ENCODE measurements at regions not wholly inside any gene's neighbourhood (a gene's known extent, or its start where the extent isn't known, plus 50 kb on each side); places are given as distances from the start of the nearest gene placed in this dataset.

DNA sequence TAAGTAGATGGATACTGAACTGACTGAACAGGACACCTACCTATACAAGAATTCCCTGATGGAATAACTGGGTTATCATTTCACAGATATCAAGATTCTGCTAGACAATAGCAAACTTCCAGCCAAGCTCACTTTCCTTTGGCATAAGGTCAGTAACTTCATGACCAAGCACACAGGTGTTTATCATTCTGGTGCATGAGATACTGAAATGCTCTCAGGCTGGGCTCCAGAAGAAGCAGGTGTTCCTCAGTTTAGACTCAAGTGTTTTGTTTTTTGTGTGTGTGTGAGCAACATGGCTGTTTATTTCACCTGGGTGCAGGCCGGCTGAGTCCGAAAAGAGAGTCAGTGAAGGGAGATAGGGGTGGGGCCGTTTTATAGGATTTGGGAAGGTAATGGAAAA is 201.5 kb upstream of the SPOCK3 start:
- no peaks in the 10 kb centered on the region for H3K4me1 ChIP-seq (ENCODE audit: control insufficient read depth, low read depth, low read length)
- no peak overlapping the region for H4K5ac ChIP-seq (ENCODE audit: low read length)
- no peaks in the 10 kb centered on the region for H3K79me2 ChIP-seq (ENCODE audit: control insufficient read depth, insufficient read depth, low read length)
- no CpG with 5 or more reads among the region's 3 CpGs for WGBS (ENCODE audit: extremely low coverage, insufficient coverage, low lambda C conversion rate)
- no peak overlapping the region for H3K9ac ChIP-seq (ENCODE audit: low read length)
- no peak overlapping the region for H3K27ac ChIP-seq (ENCODE audit: low read depth, low read length)
- no peaks in the 10 kb centered on the region for H3K79me1 ChIP-seq (ENCODE audit: low read length)
- H3K23ac ChIP-seq (ENCODE audit: low read length): no peak overlapping the region
- no peak overlapping the region for H4K8ac ChIP-seq (ENCODE audit: low read depth, low read length)
- H3K4ac ChIP-seq (ENCODE audit: low read depth, low read length): no peak overlapping the region
- no peak overlapping the region for H2BK120ac ChIP-seq (ENCODE audit: low read depth, low read length)
- no peak overlapping the region for H2BK5ac ChIP-seq (ENCODE audit: low read length)
- H3K4me3 ChIP-seq (ENCODE audit: low read length): no peak overlapping the region
- H3K36me3 ChIP-seq (ENCODE audit: control insufficient read depth, insufficient read depth, low read length): no peaks in the 10 kb centered on the region
- no peak overlapping the region for H3K18ac ChIP-seq (ENCODE audit: low read length)
- H2BK15ac ChIP-seq (replicated peaks; ENCODE audit: low read depth): no peak overlapping the region
- no peak for DNase-seq
- H3K4me2 ChIP-seq (ENCODE audit: low read length): no peak overlapping the region
- H3K27me3 ChIP-seq (ENCODE audit: insufficient read depth, low read length, poor library complexity): no peaks in the 10 kb centered on the region
- no peak overlapping the region for H2AK5ac ChIP-seq (ENCODE audit: low read length)
- H3K56ac ChIP-seq (ENCODE audit: low read length): no peak overlapping the region

DNA sequence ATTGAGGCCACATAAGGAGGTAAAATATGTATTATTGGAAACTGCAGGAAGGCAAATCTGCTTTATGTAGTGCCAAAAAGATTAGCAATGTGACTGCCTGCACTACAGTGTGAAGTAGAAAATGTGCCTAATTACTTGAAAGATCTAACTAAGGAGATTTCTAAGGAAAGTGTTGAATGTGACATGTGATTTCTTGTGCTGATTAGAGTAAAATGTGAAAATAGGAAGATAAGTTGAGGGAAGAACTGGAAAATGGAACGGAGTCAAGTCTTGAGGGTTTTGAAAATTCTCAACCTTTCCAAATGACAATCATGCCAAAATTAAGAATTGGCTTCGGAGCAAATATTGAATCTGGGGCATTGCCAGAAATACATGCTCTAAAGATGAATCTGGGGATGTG is 209.5 kb upstream of the SPOCK3 start:
- Histone ChIP-seq H3K27me3 (ENCODE audit: insufficient read depth, low read length, poor library complexity) (no peaks in the 10 kb centered on the region), H3K9ac (ENCODE audit: low read length) (no peak overlapping the region), H3K4me1 (ENCODE audit: control insufficient read depth, low read depth, low read length) (no peaks in the 10 kb centered on the region), H3K27ac (ENCODE audit: low read depth, low read length) (no peak overlapping the region), H3K18ac (ENCODE audit: low read length) (no peak overlapping the region), H4K8ac (ENCODE audit: low read depth, low read length) (no peak overlapping the region), H4K5ac (ENCODE audit: low read length) (no peak overlapping the region), H3K79me2 (ENCODE audit: control insufficient read depth, insufficient read depth, low read length) (no peaks in the 10 kb centered on the region), H3K23ac (ENCODE audit: low read length) (no peak overlapping the region), H3K79me1 (ENCODE audit: low read length) (no peaks in the 10 kb centered on the region), H3K4me3 (ENCODE audit: low read length) (no peak overlapping the region), H3K4ac (ENCODE audit: low read depth, low read length) (no peak overlapping the region), H2BK5ac (ENCODE audit: low read length) (no peak overlapping the region), H2BK15ac (replicated peaks; ENCODE audit: low read depth) (no peak overlapping the region), H3K36me3 (ENCODE audit: control insufficient read depth, insufficient read depth, low read length) (no peaks in the 10 kb centered on the region), H2AK5ac (ENCODE audit: low read length) (no peak overlapping the region), H2BK120ac (ENCODE audit: low read depth, low read length) (no peak overlapping the region), H3K4me2 (ENCODE audit: low read length) (no peak overlapping the region), H3K56ac (ENCODE audit: low read length) (no peak overlapping the region)
- no peak for DNase-seq
- WGBS (ENCODE audit: extremely low coverage, insufficient coverage, low lambda C conversion rate): no CpG with 5 or more reads among the region's 2 CpGs

DNA sequence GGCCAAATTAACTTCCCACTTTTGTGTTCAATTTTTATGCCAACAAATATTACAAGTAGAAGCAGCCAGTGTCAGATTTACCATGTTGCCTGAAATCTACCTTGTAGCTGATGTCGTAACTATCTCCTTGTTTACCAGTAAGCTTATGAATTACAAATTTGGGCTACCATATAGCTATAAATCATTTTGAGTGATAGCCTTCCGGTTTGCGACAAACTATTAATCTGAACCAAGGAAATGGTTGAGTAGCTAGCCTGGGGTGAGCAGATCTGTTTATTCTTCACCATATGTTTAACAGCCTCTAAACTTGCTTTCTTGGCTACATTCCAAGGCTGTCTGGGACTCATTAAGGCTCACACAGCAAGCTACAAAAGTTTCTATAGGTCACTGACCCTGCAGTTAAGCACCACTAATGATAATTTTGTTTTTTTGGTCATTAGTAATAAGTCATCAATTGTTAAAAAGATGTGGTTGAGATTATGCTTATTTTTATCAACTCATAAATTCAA is 218.7 kb upstream of the SPOCK3 start:
- H3K27me3 ChIP-seq (ENCODE audit: insufficient read depth, low read length, poor library complexity): no peaks in the 10 kb centered on the region
- H3K9ac ChIP-seq (ENCODE audit: low read length): no peak overlapping the region
- H3K4ac ChIP-seq (ENCODE audit: low read depth, low read length): no peak overlapping the region
- H3K4me1 ChIP-seq (ENCODE audit: control insufficient read depth, low read depth, low read length): no peaks in the 10 kb centered on the region
- H3K23ac ChIP-seq (ENCODE audit: low read length): no peak overlapping the region
- no peak overlapping the region for H4K8ac ChIP-seq (ENCODE audit: low read depth, low read length)
- no CpG with 5 or more reads among the region's 3 CpGs for WGBS (ENCODE audit: extremely low coverage, insufficient coverage, low lambda C conversion rate)
- H2BK5ac ChIP-seq (ENCODE audit: low read length): no peak overlapping the region
- no peak overlapping the region for H2BK120ac ChIP-seq (ENCODE audit: low read depth, low read length)
- peak; percentile 13 for DNase-seq
- H3K18ac ChIP-seq (ENCODE audit: low read length): no peak overlapping the region
- H3K4me2 ChIP-seq (ENCODE audit: low read length): no peak overlapping the region
- H2AK5ac ChIP-seq (ENCODE audit: low read length): no peak overlapping the region
- no peaks in the 10 kb centered on the region for H3K79me2 ChIP-seq (ENCODE audit: control insufficient read depth, insufficient read depth, low read length)
- no peak overlapping the region for H3K27ac ChIP-seq (ENCODE audit: low read depth, low read length)
- no peak overlapping the region for H2BK15ac ChIP-seq (replicated peaks; ENCODE audit: low read depth)
- H4K5ac ChIP-seq (ENCODE audit: low read length): no peak overlapping the region
- H3K4me3 ChIP-seq (ENCODE audit: low read length): no peak overlapping the region
- no peaks in the 10 kb centered on the region for H3K36me3 ChIP-seq (ENCODE audit: control insufficient read depth, insufficient read depth, low read length)
- no peaks in the 10 kb centered on the region for H3K79me1 ChIP-seq (ENCODE audit: low read length)
- H3K56ac ChIP-seq (ENCODE audit: low read length): no peak overlapping the region

DNA sequence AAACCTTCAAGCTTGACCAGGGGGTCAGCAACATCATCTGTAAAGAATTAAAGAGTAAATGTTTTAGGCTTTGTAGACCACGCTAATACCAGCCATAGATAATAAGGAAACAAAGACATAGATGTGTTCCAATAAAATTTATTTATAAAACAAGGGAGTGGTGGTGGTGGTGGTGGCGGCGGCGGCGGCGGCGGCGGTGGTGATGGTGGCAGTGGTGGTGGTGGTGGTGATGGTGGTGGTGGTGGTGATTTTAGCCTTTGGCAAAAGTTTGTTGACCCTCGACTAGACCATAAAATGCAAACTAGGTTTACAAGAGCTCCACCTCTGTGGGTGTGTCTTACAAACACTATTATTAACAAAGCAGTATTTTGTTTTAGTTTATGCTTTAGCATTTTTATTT is 222.3 kb upstream of the SPOCK3 start:
- Histone ChIP-seq H3K4me3 (ENCODE audit: low read length) (no peak overlapping the region), H3K79me2 (ENCODE audit: control insufficient read depth, insufficient read depth, low read length) (no peaks in the 10 kb centered on the region), H3K4me1 (ENCODE audit: control insufficient read depth, low read depth, low read length) (no peaks in the 10 kb centered on the region), H2AK5ac (ENCODE audit: low read length) (no peak overlapping the region), H3K18ac (ENCODE audit: low read length) (no peak overlapping the region), H4K5ac (ENCODE audit: low read length) (no peak overlapping the region), H3K4ac (ENCODE audit: low read depth, low read length) (no peak overlapping the region), H3K23ac (ENCODE audit: low read length) (no peak overlapping the region), H3K4me2 (ENCODE audit: low read length) (no peak overlapping the region), H3K9ac (ENCODE audit: low read length) (no peak overlapping the region), H2BK15ac (replicated peaks; ENCODE audit: low read depth) (no peak overlapping the region), H4K8ac (ENCODE audit: low read depth, low read length) (no peak overlapping the region), H3K79me1 (ENCODE audit: low read length) (no peaks in the 10 kb centered on the region), H3K36me3 (ENCODE audit: control insufficient read depth, insufficient read depth, low read length) (no peaks in the 10 kb centered on the region), H2BK5ac (ENCODE audit: low read length) (no peak overlapping the region), H3K27me3 (ENCODE audit: insufficient read depth, low read length, poor library complexity) (no peaks in the 10 kb centered on the region), H3K56ac (ENCODE audit: low read length) (no peak overlapping the region), H2BK120ac (ENCODE audit: low read depth, low read length) (no peak overlapping the region), H3K27ac (ENCODE audit: low read depth, low read length) (no peak overlapping the region)
- no CpG with 5 or more reads among the region's 9 CpGs for WGBS (ENCODE audit: extremely low coverage, insufficient coverage, low lambda C conversion rate)
- no peak for DNase-seq

DNA sequence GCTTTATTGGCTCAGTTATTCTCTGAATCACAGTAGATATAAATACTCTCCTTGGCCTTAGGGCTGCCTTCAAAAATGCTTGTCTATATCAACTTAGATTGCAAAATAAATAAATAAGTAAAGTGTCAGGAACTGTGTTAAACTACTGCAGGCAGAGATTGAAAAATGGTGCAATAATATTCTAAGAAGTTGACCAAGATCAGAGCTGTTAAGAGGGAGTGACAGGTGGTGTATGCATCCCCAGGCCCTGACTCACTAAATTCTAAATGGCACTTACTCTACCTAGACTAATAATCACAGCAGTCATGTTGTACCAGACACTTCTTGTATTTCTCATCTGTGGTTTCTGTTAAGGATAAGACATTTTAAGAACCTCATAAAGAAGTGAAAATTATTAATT is 235.1 kb upstream of the SPOCK3 start:
- H3K27ac ChIP-seq (ENCODE audit: low read depth, low read length): no peak overlapping the region
- no peak overlapping the region for H4K5ac ChIP-seq (ENCODE audit: low read length)
- no peaks in the 10 kb centered on the region for H3K79me1 ChIP-seq (ENCODE audit: low read length)
- no peak overlapping the region for H3K4ac ChIP-seq (ENCODE audit: low read depth, low read length)
- no peaks in the 10 kb centered on the region for H3K36me3 ChIP-seq (ENCODE audit: control insufficient read depth, insufficient read depth, low read length)
- H2BK5ac ChIP-seq (ENCODE audit: low read length): no peak overlapping the region
- no peak overlapping the region for H3K56ac ChIP-seq (ENCODE audit: low read length)
- no peak overlapping the region for H3K9ac ChIP-seq (ENCODE audit: low read length)
- H4K8ac ChIP-seq (ENCODE audit: low read depth, low read length): no peak overlapping the region
- H3K4me3 ChIP-seq (ENCODE audit: low read length): no peak overlapping the region
- H2AK5ac ChIP-seq (ENCODE audit: low read length): no peak overlapping the region
- H2BK120ac ChIP-seq (ENCODE audit: low read depth, low read length): no peak overlapping the region
- H3K18ac ChIP-seq (ENCODE audit: low read length): no peak overlapping the region
- no peak overlapping the region for H2BK15ac ChIP-seq (replicated peaks; ENCODE audit: low read depth)
- no peak overlapping the region for H3K23ac ChIP-seq (ENCODE audit: low read length)
- H3K27me3 ChIP-seq (ENCODE audit: insufficient read depth, low read length, poor library complexity): no peaks in the 10 kb centered on the region
- H3K4me1 ChIP-seq (ENCODE audit: control insufficient read depth, low read depth, low read length): no peaks in the 10 kb centered on the region
- DNase-seq: no peak
- H3K4me2 ChIP-seq (ENCODE audit: low read length): no peak overlapping the region
- H3K79me2 ChIP-seq (ENCODE audit: control insufficient read depth, insufficient read depth, low read length): no peaks in the 10 kb centered on the region

DNA sequence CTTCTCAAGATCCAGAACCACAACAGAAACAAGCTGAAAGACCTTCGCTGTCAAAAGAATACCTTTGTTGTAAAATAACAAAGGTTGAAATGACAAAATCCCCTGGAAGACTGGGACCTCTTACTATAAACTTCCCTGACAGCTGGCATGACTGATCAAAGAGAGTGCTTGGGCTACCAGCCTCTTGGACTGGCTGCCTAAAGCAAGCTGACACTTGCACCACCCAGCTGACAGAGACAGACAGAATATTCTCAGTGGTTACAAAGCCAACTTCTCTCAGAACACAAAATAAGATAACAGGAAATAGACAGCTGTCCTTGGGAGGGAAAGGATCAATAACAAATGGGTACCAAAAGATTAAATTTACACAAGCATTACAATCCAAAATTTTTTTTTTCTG is 241.7 kb upstream of the SPOCK3 start:
- Histone ChIP-seq H3K18ac (ENCODE audit: low read length) (no peak overlapping the region), H4K5ac (ENCODE audit: low read length) (no peak overlapping the region), H2BK120ac (ENCODE audit: low read depth, low read length) (no peak overlapping the region), H3K27ac (ENCODE audit: low read depth, low read length) (no peak overlapping the region), H3K36me3 (ENCODE audit: control insufficient read depth, insufficient read depth, low read length) (no peaks in the 10 kb centered on the region), H3K79me1 (ENCODE audit: low read length) (no peaks in the 10 kb centered on the region), H2BK15ac (replicated peaks; ENCODE audit: low read depth) (no peak overlapping the region), H3K79me2 (ENCODE audit: control insufficient read depth, insufficient read depth, low read length) (no peaks in the 10 kb centered on the region), H2BK5ac (ENCODE audit: low read length) (no peak overlapping the region), H3K4me1 (ENCODE audit: control insufficient read depth, low read depth, low read length) (no peaks in the 10 kb centered on the region), H4K8ac (ENCODE audit: low read depth, low read length) (no peak overlapping the region), H3K56ac (ENCODE audit: low read length) (no peak overlapping the region), H3K4ac (ENCODE audit: low read depth, low read length) (no peak overlapping the region), H3K27me3 (ENCODE audit: insufficient read depth, low read length, poor library complexity) (no peaks in the 10 kb centered on the region), H2AK5ac (ENCODE audit: low read length) (no peak overlapping the region), H3K23ac (ENCODE audit: low read length) (no peak overlapping the region), H3K9ac (ENCODE audit: low read length) (no peak overlapping the region), H3K4me3 (ENCODE audit: low read length) (no peak overlapping the region), H3K4me2 (ENCODE audit: low read length) (no peak overlapping the region)
- no peak for DNase-seq
- no CpG with 5 or more reads among the region's 1 CpG for WGBS (ENCODE audit: extremely low coverage, insufficient coverage, low lambda C conversion rate)
